Cardiac fibroblast (primary cell): ENCODE measurements at regions not wholly inside any gene's neighbourhood (a gene's known extent, or its start where the extent isn't known, plus 50 kb on each side); places are given as distances from the start of the nearest gene placed in this dataset.

Source experiments
- DNase-seq, 2 donors: peaks; one replicate each; pipeline versions ENCODE4 v3.0.0 to v3.0.0-alpha.2; 2010; ENCODE audit warnings: low read depth in 2 of 2
- H3K4me3 ChIP-seq, 2 donors: replicated peaks in 1 of 2; 1 replicate in 1 of 2; 2 replicates in 1 of 2; pipeline ENCODE4 v1.5.1; 2011; ENCODE audit warnings: low read depth in 2 of 2, low read length in 2 of 2, mild to moderate bottlenecking in 2 of 2, moderate library complexity in 1 of 2
- TF ChIP-seq, protein P1 (sequence below): IDR thresholded peaks from one replicate; pipeline ENCODE4 v1.5.1; 2011; ENCODE audit warnings: low read depth, mild to moderate bottlenecking, low read length, inconsistent platforms

DNA sequence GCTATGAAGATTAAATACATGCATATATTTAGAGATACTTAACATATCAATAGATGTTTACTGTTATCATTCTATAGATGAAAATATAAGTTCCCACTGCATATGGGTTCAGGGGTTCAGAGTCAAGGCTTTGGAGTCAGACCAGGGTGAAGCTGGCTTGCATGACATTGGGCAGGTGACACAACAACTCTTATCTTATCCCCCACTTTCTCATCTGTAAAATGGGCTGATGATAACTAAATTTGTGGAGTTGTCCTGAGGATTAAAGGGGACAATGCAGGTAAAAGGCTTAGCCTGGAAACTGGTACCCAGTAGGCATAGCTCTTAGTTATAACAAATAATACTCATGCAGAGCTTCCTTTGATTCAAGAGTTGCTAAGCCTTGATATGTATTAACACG lies 72.6 kb upstream of the BRINP1 start:
- TF ChIP-seq, protein P1, sequence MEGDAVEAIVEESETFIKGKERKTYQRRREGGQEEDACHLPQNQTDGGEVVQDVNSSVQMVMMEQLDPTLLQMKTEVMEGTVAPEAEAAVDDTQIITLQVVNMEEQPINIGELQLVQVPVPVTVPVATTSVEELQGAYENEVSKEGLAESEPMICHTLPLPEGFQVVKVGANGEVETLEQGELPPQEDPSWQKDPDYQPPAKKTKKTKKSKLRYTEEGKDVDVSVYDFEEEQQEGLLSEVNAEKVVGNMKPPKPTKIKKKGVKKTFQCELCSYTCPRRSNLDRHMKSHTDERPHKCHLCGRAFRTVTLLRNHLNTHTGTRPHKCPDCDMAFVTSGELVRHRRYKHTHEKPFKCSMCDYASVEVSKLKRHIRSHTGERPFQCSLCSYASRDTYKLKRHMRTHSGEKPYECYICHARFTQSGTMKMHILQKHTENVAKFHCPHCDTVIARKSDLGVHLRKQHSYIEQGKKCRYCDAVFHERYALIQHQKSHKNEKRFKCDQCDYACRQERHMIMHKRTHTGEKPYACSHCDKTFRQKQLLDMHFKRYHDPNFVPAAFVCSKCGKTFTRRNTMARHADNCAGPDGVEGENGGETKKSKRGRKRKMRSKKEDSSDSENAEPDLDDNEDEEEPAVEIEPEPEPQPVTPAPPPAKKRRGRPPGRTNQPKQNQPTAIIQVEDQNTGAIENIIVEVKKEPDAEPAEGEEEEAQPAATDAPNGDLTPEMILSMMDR = no peak
- H3K4me3 ChIP-seq = no peak overlapping the region
- DNase-seq = no peak

DNA sequence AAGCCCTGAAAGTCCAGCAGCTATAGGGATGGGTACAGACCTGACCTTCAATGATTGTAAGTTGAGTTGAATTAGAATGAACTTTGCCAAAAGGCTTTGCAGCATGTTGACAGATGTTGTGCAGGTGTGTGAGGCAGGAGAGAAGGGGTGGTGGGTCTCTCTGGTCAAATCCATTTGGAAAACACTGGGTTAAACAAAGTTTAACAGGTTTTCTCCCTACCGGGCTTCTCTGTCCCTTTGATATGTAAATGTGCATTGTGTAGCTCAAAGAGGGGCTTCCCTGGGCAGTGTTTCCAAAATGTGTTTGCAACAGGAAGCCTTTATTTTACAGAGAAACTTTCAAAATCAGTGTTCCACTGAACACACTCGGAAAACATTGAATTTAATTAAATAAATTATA lies 72.1 kb upstream of the BRINP1 start:
- TF ChIP-seq, protein P1 = no peak
- no peak for DNase-seq
- no peak overlapping the region for H3K4me3 ChIP-seq

DNA sequence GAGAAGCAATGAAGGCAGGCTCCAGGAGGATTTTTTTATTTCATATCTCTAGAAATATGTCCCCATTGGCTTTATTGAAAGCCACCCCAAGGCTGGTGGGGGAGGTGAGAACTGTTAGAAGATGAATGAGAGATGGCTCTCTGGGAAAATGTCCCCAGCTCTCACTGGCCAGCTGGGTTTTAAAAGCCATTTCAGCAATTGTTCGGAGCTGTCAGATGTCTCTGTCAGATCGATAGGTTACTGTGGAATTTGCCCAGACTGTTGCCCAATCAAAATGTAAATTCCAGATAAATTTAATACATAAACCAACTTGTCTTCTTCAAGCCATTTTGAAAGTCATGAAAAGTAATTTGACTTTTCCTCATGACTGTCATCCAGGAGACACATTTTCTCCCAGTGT lies 67.0 kb upstream of the BRINP1 start:
- TF ChIP-seq, protein P1 = no peak
- H3K4me3 ChIP-seq = no peak overlapping the region
- DNase-seq = no peak

DNA sequence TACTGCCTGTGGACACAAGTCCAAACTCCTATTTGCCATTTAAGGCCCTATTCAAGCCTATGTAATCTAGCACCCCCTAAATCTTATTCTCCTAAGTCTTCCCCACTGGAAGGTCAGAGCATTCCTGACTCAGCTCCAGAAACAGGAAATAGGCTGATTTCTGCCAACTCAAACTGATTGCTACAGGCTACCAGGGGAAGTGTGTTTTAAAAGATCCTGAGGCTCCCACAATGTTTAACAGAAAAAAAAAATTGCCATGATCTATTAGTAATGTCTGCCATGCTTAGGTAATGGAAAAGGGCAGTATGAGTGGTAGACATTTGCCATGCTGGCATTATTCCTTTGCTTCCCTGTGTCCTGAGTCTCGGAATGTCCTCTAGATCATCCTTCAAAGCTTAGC lies 65.8 kb upstream of the BRINP1 start:
- no peak overlapping the region for H3K4me3 ChIP-seq
- TF ChIP-seq, protein P1 = no peak
- no peak for DNase-seq

DNA sequence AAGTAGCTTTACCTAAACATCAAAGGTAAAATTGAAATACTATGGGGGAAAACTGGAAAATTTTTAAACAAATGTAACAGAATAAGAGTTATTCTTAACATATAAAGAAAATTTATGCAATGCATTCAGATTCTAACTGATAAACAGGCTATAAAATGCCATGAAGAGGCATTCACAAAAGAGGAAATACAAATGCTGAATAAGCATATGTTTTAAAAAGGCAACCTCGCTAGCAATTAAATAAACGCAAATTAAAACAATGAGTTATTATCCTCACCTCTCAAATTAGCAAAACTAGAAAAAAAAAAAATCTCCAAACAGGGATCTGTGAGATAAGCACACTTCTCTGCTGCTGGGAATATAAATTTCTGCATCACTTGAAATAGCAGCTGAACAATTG lies 63.2 kb upstream of the BRINP1 start:
- H3K4me3 ChIP-seq = no peak overlapping the region
- DNase-seq = no peak
- TF ChIP-seq, protein P1 = no peak

DNA sequence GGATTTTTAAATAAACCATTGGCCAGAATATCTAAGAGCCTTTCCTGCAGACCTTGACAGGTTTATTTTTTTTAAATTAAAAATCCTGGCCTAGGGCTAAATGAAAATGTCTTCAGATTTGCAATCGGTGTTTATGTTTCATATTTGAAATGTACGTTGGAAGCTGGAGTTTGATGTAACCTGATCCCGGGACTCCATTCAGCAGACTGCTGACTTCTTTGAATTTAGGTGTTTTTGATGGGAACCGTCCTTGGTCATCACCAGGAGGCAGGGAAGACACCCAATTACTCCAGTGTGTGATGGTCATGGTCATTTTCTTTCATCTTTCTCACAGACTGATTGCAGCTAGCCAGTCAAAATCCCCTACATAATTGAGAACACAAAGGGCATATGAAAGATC lies 60.1 kb upstream of the BRINP1 start:
- DNase-seq = no peak
- H3K4me3 ChIP-seq = no peak overlapping the region
- TF ChIP-seq, protein P1 = no peak

DNA sequence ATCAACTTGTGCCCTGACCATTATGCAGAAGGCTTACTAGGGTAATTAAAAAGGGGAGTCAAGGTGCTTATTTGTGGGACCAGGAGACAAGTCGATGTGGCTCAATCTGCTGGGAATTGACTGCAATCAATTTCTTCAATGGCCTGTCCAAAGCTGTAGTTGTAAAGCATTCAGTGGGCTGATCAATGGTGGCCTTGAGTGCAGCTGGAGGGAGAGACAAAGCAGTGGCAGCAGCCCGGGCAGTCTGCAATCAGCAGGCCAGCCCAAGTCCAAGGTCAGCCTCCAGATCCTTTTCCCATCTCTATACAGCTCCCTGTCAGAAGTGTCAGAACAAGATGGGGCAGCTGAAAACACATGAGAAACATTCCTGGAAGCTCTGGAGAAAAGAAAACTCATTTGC lies 51.0 kb upstream of the BRINP1 start:
- TF ChIP-seq, protein P1 = no peak
- DNase-seq = no peak
- no peak overlapping the region for H3K4me3 ChIP-seq
